Lung (tissue), 11 donors: ENCODE measurements at regions not wholly inside any gene's neighbourhood (a gene's known extent, or its start where the extent isn't known, plus 50 kb on each side); places are given as distances from the start of the nearest gene placed in this dataset.

Experiments
- ATAC-seq: fragments of 200-7000 bp; cut with Tn5 transposase; one replicate; pipeline ENCODE4 v1.9.1; 2020; ENCODE audit warnings: moderate number of reproducible peaks; ENCODE audit not compliant: insufficient read depth, low FRiP score
- DNase-seq, 3 donors: peaks; one replicate each; pipeline ENCODE4 v3.0.0-alpha.2; 2013 to 2017
- H3K27ac ChIP-seq, 2 donors: one replicate each; pipeline ENCODE4 v1.5.1; 2013; ENCODE audit warnings: mild to moderate bottlenecking in 2 of 2, moderate library complexity in 2 of 2, control low read depth in 1 of 2, inconsistent platforms in 1 of 2, low read depth in 1 of 2, low read length in 1 of 2
- H3K27me3 ChIP-seq, 3 donors: one replicate each; pipeline ENCODE4 v1.5.1; 2013; ENCODE audit warnings: low read length in 2 of 3; ENCODE audit not compliant: control insufficient read depth in 3 of 3, insufficient read depth in 3 of 3
- H3K36me3 ChIP-seq, 4 donors: one replicate each; pipeline ENCODE4 v1.5.1; 2013; ENCODE audit warnings: low read length in 4 of 4, mild to moderate bottlenecking in 1 of 4, moderate library complexity in 1 of 4; ENCODE audit not compliant: control insufficient read depth in 4 of 4, insufficient read depth in 4 of 4
- H3K4me1 ChIP-seq, 5 donors: one replicate each; pipeline ENCODE4 v1.5.1; 2013; ENCODE audit warnings: low read length in 5 of 5, mild to moderate bottlenecking in 2 of 5, moderate library complexity in 1 of 5; ENCODE audit not compliant: control insufficient read depth in 5 of 5, insufficient read depth in 5 of 5
- H3K4me3 ChIP-seq: one replicate; pipeline ENCODE4 v1.5.1; 2013; ENCODE audit warnings: mild to moderate bottlenecking, control low read depth, moderate library complexity
- H3K9ac ChIP-seq, 2 donors: one replicate each; pipeline ENCODE4 v1.5.1; 2013; ENCODE audit warnings: low read length in 2 of 2, control low read depth in 1 of 2; ENCODE audit not compliant: insufficient read depth in 1 of 2
- H3K9me3 ChIP-seq, 4 donors: one replicate each; pipeline ENCODE4 v1.5.1; 2013; ENCODE audit warnings: low read length in 3 of 4, mild to moderate bottlenecking in 1 of 4, moderate library complexity in 1 of 4; ENCODE audit not compliant: control insufficient read depth in 4 of 4, insufficient read depth in 3 of 4
- WGBS, 2 donors: extraction: QIAGEN DNeasy Blood & Tissue Kit; methylation state at CpG; one replicate each; pipeline ENCODE4 v1.1.7; 2013; 5-methylcytosine and 5-hydroxymethylcytosine counted together
- TF ChIP-seq, protein P1 (sequence below): IDR thresholded peaks from 2 replicates; pipeline ENCODE4 v1.5.1; 2012; ENCODE audit warnings: mild to moderate bottlenecking; ENCODE audit errors: control extremely low read depth, extremely low read depth
- donor health status: control.
- donor health status: control.
- donor health status: Bipolar disorder and iron deficiency.
- donor health status: healthy.
- donor health status: DM: yes; HTN: yes; CAD: no.

DNA sequence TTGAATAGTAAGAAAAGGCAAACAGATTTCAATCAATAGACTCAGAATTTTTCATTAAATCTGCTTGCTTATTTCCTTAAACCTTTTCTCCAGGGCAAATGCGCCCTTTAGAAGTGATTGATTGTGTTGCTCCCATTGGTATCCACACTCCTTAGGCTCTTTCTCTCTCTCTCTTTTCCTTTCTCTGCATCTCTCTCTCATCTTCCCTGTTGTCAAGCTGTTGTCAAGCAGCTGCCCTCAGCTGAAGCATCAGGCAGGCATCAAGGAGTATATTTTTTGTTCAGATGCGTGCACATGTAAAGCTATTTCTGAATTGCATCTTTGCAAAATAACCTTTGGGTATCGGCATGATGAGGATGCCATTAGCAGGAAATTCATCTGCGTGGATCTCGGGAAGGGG, 107.2 kb upstream of the PLET1 start:
- Histone ChIP-seq H3K4me3 (no peak overlapping the region), H3K36me3 (no peaks in the 10 kb centered on the region), H3K9ac (no peak overlapping the region), H3K9me3 (no peaks in the 10 kb centered on the region), H3K27ac (no peak overlapping the region), H3K27me3 (peaks cover 0 to 2% (median 0%) of the 10 kb centered on the region in 3 donors), H3K4me1 (no peaks in the 10 kb centered on the region)
- TF ChIP-seq, protein P1, sequence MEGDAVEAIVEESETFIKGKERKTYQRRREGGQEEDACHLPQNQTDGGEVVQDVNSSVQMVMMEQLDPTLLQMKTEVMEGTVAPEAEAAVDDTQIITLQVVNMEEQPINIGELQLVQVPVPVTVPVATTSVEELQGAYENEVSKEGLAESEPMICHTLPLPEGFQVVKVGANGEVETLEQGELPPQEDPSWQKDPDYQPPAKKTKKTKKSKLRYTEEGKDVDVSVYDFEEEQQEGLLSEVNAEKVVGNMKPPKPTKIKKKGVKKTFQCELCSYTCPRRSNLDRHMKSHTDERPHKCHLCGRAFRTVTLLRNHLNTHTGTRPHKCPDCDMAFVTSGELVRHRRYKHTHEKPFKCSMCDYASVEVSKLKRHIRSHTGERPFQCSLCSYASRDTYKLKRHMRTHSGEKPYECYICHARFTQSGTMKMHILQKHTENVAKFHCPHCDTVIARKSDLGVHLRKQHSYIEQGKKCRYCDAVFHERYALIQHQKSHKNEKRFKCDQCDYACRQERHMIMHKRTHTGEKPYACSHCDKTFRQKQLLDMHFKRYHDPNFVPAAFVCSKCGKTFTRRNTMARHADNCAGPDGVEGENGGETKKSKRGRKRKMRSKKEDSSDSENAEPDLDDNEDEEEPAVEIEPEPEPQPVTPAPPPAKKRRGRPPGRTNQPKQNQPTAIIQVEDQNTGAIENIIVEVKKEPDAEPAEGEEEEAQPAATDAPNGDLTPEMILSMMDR = no peak
- DNase-seq = no peak
- ATAC-seq = no peak
- 89 to 92% methylated on average over 5 of the region's 5 CpGs for WGBS, 2 donors

DNA sequence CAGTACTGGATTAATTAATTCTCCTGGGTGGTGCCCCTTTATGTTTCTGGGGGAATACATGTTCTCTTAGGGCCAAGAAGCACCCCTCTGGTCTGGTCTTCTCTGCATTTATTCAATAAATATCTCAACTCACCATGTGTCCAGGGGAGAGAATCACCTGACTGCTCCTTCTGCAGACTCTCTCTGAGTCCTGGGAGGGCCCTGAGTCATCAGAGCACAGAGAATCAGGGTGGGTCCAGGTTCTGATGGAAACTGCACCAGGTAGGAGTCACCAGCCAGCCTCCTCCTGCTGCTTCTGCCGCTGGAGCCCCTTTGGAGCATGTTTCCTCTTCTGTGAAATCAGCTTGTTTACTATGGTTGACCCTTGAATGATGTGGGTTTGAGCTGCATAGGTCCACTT, 107.7 kb upstream of the PLET1 start:
- TF ChIP-seq, protein P1 = no peak
- no peaks in the 10 kb centered on the region for H3K9me3 ChIP-seq
- 84 to 89% methylated on average over 1 of the region's 1 CpG for WGBS, 2 donors
- no peak for ATAC-seq
- no peaks in the 10 kb centered on the region for H3K4me1 ChIP-seq
- no peak overlapping the region for H3K9ac ChIP-seq
- DNase-seq = no peak
- peaks cover 0 to 2% (median 0%) of the 10 kb centered on the region in 3 donors for H3K27me3 ChIP-seq
- no peak overlapping the region for H3K4me3 ChIP-seq
- no peak overlapping the region for H3K27ac ChIP-seq
- H3K36me3 ChIP-seq = no peaks in the 10 kb centered on the region

DNA sequence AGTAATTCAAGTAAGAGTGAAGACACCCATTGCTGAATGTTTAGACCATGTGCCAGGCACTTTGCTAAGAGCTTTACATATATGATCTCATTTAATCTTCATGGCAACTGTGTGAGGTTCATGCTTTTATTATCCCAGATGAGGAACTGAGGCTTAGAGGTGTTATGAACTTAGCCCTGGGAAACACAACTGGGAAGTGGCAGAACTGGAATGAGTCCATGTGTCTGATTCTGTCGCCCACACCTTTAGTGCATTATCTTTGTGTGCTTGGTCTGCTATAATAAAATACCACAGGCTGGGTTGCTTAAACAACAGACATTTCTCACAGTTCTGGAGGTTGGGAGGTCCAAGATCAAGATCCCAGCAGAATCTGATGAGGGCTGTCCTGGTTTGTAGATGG, 108.7 kb upstream of the PLET1 start:
- TF ChIP-seq, protein P1 = no peak
- Histone ChIP-seq H3K36me3 (no peaks in the 10 kb centered on the region), H3K27me3 (peaks cover 0 to 3% (median 0%) of the 10 kb centered on the region in 3 donors), H3K4me1 (no peaks in the 10 kb centered on the region), H3K9me3 (no peaks in the 10 kb centered on the region), H3K9ac (no peak overlapping the region), H3K4me3 (no peak overlapping the region), H3K27ac (no peak overlapping the region)
- 99 to 100% methylated on average over 1 of the region's 1 CpG for WGBS, 2 donors
- ATAC-seq (no peak), DNase-seq (no peak)

DNA sequence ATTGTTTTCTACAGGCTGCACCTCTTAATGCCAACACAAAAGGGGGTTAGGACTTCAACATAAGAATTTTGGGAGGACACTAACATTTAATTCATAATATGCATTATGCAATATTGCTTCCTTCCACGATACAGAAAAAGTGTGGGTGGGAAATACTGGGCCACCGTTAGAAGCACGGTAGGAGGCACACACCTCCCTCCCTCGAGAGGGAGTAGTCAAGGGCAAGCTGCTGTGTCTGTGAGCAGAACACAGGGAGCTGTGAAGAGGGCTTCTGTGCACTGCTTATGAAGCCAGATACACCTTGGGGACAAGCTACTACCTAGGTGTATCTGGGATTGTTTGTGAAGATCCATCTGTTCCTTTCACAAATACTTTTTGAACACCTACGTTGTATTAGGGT, 109.3 kb upstream of the PLET1 start:
- TF ChIP-seq, protein P1 = no peak
- Histone ChIP-seq H3K9me3 (no peaks in the 10 kb centered on the region), H3K36me3 (no peaks in the 10 kb centered on the region), H3K4me3 (no peak overlapping the region), H3K9ac (no peak overlapping the region), H3K27ac (no peak overlapping the region), H3K4me1 (no peaks in the 10 kb centered on the region), H3K27me3 (peaks cover 0 to 4% (median 0%) of the 10 kb centered on the region in 3 donors)
- no peak for ATAC-seq
- no peak for DNase-seq
- 61 to 71% methylated on average over 5 of the region's 5 CpGs for WGBS, 2 donors
